DND-41 (cell line): ENCODE measurements at regions not wholly inside any gene's neighbourhood (a gene's known extent, or its start where the extent isn't known, plus 50 kb on each side); places are given as distances from the start of the nearest gene placed in this dataset.
"Not testable (repeated sequence)": the region's sequence is repeated elsewhere in the genome, so short reads cannot be mapped to it uniquely, and the experiment has no call there.

Source experiments
- ATAC-seq: fragments of 200-7000 bp; cut with Tn5 transposase; 3 replicates; pipeline ENCODE4 v1.9.1; 2021; ENCODE audit warnings: low read depth; ENCODE audit not compliant: insufficient read depth
- DNase-seq: peaks from one replicate; pipeline ENCODE4 v3.0.0-alpha.2; 2020
- H2AFZ ChIP-seq: 2 replicates; pipeline ENCODE4 v1.6.0; 2012; ENCODE audit warnings: low read depth, low read length
- H3K27ac ChIP-seq: 2 replicates; pipeline ENCODE4 v1.5.1; 2012; ENCODE audit warnings: low read length, inconsistent platforms
- H3K27me3 ChIP-seq: fragments of 200-600 bp; sonication (generic); 2 replicates; pipeline ENCODE4 v1.6.0; 2012; ENCODE audit warnings: low read length, mild to moderate bottlenecking, inconsistent platforms; ENCODE audit not compliant: insufficient read depth, poor library complexity
- H3K36me3 ChIP-seq: 2 replicates; pipeline ENCODE4 v1.5.1; 2012; ENCODE audit warnings: low read length, inconsistent platforms; ENCODE audit not compliant: insufficient read depth
- H3K4me1 ChIP-seq: 2 replicates; pipeline ENCODE4 v1.5.1; 2012; ENCODE audit warnings: mild to moderate bottlenecking, low read length; ENCODE audit not compliant: insufficient read depth
- H3K4me2 ChIP-seq: 2 replicates; pipeline ENCODE4 v1.6.0; 2012; ENCODE audit warnings: mild to moderate bottlenecking, moderate library complexity, low read length, inconsistent platforms; ENCODE audit not compliant: insufficient read depth
- H3K4me3 ChIP-seq, 2 experiments: fragments of 200-600 bp in 1 of 2; shearing (Covaris generic) in 1 of 2; 2 replicates each; pipeline ENCODE4 v1.5.1; 2012 to 2016; ENCODE audit warnings: inconsistent platforms in 2 of 2, low read length in 2 of 2, mild to moderate bottlenecking in 2 of 2, low read depth in 1 of 2, moderate library complexity in 1 of 2
- H3K79me2 ChIP-seq: 2 replicates; pipeline ENCODE4 v1.6.0; 2012; ENCODE audit warnings: low read length, inconsistent platforms; ENCODE audit not compliant: insufficient read depth
- H3K9ac ChIP-seq: 2 replicates; pipeline ENCODE4 v1.6.0; 2012; ENCODE audit warnings: low read depth, mild to moderate bottlenecking, inconsistent platforms, low read length, moderate library complexity
- H3K9me3 ChIP-seq: 2 replicates; pipeline ENCODE4 v1.5.1; 2012; ENCODE audit warnings: low read length, moderate library complexity, mild to moderate bottlenecking, inconsistent platforms; ENCODE audit not compliant: insufficient read depth, severe bottlenecking
- H4K20me1 ChIP-seq: 2 replicates; pipeline ENCODE4 v1.6.0; 2012; ENCODE audit warnings: low read length; ENCODE audit not compliant: insufficient read depth

DNA sequence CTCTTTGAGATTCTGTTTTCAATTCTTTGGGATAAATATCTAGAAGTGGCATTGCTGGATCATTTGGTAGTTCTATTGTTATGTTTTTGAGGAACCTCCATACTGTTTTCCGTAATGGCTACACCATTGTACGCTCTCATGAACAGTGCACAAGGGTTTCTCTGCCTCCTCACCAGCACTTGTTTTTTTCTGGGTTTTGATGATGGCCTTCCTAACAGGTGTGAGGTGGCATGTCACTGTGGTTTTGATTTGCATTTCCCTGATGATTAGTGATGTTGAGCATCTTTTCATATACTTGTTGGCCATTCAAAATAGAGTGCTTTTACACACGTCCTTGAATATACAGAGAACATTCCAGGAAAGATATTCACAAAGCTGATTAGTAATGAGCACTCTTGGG lies 86.8 kb upstream of the ADORA2B start:
- H3K9me3 ChIP-seq, H3K4me1 ChIP-seq, H3K9ac ChIP-seq, H3K27ac ChIP-seq, H3K4me3 ChIP-seq, ATAC-seq, DNase-seq, H3K4me2 ChIP-seq, H4K20me1 ChIP-seq, H3K36me3 ChIP-seq, H3K79me2 ChIP-seq, H2AFZ ChIP-seq, H3K27me3 ChIP-seq: not testable (repeated sequence)

DNA sequence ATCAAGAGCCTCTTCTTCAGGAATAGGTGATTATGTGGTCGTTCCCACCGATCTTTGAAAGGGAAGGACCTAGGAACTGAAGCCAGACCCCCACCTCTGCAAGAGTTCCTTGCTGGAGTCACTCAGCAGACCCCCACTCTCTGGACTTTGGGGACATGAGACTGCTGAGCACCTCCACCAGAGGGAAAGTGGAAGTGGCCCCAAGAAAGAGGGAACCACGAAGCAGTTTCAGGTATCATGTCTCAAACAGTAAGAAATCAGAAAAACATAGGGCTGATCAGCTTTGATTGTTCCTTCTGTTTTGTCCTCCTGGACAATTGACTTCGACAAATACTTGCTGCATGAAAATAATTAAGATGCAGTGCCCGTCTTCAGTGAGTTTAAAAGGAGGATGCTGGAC lies 84.2 kb upstream of the ADORA2B start:
- ATAC-seq, H3K27ac ChIP-seq, H3K4me3 ChIP-seq, H3K27me3 ChIP-seq, H2AFZ ChIP-seq, H3K9me3 ChIP-seq, H3K79me2 ChIP-seq, H4K20me1 ChIP-seq, H3K36me3 ChIP-seq, H3K4me2 ChIP-seq, H3K9ac ChIP-seq, DNase-seq, H3K4me1 ChIP-seq: not testable (repeated sequence)

DNA sequence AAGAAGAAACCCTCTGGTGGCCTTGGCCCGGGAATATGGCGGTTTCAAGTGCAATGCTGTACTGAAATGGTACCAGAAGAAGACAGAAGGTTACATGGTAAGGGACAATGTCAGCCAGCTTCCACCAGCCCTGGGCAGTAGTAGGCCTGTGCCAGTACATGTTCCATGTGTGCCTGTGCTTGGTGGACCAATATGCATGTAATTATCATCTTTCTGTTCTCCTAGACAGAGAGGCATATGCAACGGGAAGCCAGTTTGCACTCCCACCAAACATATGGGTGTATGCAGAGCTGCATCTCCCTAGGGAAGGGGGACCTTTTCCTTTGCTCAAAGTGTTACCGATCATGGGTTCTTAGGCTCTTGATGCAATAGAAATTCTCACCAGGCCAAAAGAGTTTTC lies 80.9 kb upstream of the ADORA2B start:
- not testable (repeated sequence) for DNase-seq

DNA sequence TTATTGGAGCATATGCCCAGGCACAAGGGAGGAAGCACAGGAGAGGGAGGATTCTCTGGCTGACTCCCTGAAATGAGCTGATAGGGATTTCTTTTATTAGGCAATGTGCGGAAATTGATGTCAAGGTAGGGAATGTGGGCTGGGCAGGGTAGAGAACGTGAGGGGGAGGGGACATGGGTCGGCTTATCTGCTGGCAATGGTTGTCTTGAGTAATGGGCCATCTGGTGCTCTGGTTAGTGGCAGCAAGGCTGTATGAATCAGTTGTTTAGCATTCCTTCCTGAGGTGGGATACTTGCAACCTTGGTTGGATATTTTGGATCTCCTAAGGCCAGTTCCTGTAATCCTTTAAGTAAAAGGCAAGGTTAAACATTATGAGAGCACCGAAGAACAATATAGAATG lies 80.5 kb upstream of the ADORA2B start:
- not testable (repeated sequence) for ATAC-seq, H2AFZ ChIP-seq, H3K9me3 ChIP-seq, H3K36me3 ChIP-seq, H3K4me1 ChIP-seq, H4K20me1 ChIP-seq, H3K4me2 ChIP-seq, H3K79me2 ChIP-seq, H3K27me3 ChIP-seq, H3K4me3 ChIP-seq, H3K27ac ChIP-seq, DNase-seq, H3K9ac ChIP-seq

More for the DNA sequence above, 80.9 kb upstream of the ADORA2B start:
- H3K27ac ChIP-seq, ATAC-seq, H3K4me2 ChIP-seq, H3K9me3 ChIP-seq, H2AFZ ChIP-seq, H3K4me1 ChIP-seq, H3K36me3 ChIP-seq, H3K79me2 ChIP-seq, H3K27me3 ChIP-seq, H4K20me1 ChIP-seq, H3K9ac ChIP-seq, H3K4me3 ChIP-seq: not testable (repeated sequence)

- H4K20me1 ChIP-seq, H3K36me3 ChIP-seq, H3K9me3 ChIP-seq, DNase-seq, H3K4me2 ChIP-seq, H3K27me3 ChIP-seq, H3K4me3 ChIP-seq, ATAC-seq, H2AFZ ChIP-seq, H3K9ac ChIP-seq, H3K79me2 ChIP-seq, H3K4me1 ChIP-seq, H3K27ac ChIP-seq: not testable (repeated sequence)
Measured at GRCh38 chr17:15866015-15866414, 78.9 kb upstream of the ADORA2B start.

- H3K79me2 ChIP-seq, DNase-seq, H3K4me1 ChIP-seq, H3K27ac ChIP-seq, H3K27me3 ChIP-seq, H2AFZ ChIP-seq, H3K36me3 ChIP-seq, H3K4me2 ChIP-seq, H3K9me3 ChIP-seq, H3K4me3 ChIP-seq, ATAC-seq, H3K9ac ChIP-seq, H4K20me1 ChIP-seq: not testable (repeated sequence)
Measured at GRCh38 chr17:15867331-15867730, 77.6 kb upstream of the ADORA2B start.

GRCh38 chr17:15869868-15870267 lies 75.1 kb upstream of the ADORA2B start:
- ATAC-seq, H3K79me2 ChIP-seq, H4K20me1 ChIP-seq, DNase-seq, H2AFZ ChIP-seq, H3K27ac ChIP-seq, H3K4me3 ChIP-seq, H3K36me3 ChIP-seq, H3K4me1 ChIP-seq, H3K9me3 ChIP-seq, H3K9ac ChIP-seq, H3K27me3 ChIP-seq, H3K4me2 ChIP-seq: not testable (repeated sequence)

DNA sequence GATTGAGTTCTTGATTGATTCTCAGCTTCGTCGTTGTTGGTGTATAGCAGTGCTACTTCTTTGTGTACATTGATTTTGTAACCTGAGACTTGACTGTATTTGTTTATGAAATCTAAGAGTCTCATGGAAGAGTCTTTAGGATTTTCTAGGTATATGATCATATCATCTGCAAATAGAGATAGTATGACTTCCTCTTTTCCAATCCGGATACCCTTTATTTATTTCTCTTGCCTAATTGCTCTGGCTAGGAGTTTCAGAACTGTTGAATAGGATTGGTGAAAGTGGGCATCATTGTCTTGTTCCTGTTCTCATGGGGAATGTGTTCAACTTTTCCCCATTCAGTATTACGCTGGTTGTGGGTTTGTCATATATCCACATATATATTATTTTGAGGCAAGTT lies 72.3 kb upstream of the ADORA2B start:
- not testable (repeated sequence) for H3K4me2 ChIP-seq, H3K9me3 ChIP-seq, ATAC-seq

More for the DNA sequence above, 72.3 kb upstream of the ADORA2B start:
- not testable (repeated sequence) for H3K27me3 ChIP-seq, H3K4me3 ChIP-seq, H2AFZ ChIP-seq, H3K36me3 ChIP-seq, H3K27ac ChIP-seq, H3K79me2 ChIP-seq, H4K20me1 ChIP-seq, H3K4me1 ChIP-seq, DNase-seq, H3K9ac ChIP-seq
